Epidermal melanocyte (primary cell): ENCODE measurements at regions not wholly inside any gene's neighbourhood (a gene's known extent, or its start where the extent isn't known, plus 50 kb on each side); places are given as distances from the start of the nearest gene placed in this dataset.

Experiments
- DNase-seq: peaks from one replicate; pipeline ENCODE4 v3.0.0; 2011; ENCODE audit warnings: low spot score; ENCODE audit not compliant: insufficient read length

DNA sequence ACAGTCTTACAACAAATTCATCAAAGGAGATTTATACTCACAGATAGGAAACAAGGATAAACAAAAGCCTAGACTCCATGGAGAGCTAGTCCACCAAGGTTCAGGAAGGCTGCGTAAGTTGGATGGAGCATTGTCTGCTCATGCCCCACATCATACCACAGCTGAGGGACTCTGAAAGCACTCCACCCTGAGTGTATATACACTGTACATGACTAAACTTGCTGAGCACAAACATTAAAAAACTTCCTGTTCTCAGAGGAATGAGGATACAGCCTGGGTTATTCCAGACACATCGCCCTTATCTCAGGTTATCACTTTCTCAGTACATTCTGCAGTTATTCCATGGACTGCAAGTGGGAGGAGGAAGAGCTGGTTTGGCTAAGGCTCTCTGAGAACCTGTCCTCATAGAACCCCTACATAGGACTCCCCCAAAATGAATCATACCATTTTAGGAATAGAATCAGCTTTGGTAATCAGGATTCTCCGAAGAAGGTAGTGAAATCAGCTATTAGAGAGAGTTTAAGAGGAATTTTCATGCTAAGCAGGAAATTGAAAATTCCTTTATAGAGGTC lies 58.0 kb upstream of the PRMT6 start:
- no peak for DNase-seq

DNA sequence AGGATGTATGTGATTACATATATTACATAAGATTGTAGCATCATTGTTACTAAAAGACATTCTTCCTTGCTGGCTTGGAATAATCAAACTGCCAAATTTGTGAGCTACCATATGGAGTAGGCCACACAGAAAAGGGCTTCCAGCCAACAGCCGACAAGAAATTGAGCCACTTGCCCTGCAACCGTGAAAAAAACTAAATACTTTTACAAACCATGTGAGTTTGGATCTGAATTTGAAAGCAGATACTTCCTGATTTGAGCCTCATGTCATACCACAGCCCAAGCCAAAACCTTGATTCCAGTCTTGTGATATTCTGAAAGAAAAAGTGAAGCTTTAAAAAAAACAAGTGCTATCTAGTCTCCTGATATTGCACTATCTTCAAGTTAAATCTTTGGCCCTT lies 55.6 kb upstream of the PRMT6 start:
- DNase-seq, result no peak

- DNase-seq, result no peak
Measured at GRCh38 chr1:107003972-107004371, 52.5 kb upstream of the PRMT6 start.

DNA sequence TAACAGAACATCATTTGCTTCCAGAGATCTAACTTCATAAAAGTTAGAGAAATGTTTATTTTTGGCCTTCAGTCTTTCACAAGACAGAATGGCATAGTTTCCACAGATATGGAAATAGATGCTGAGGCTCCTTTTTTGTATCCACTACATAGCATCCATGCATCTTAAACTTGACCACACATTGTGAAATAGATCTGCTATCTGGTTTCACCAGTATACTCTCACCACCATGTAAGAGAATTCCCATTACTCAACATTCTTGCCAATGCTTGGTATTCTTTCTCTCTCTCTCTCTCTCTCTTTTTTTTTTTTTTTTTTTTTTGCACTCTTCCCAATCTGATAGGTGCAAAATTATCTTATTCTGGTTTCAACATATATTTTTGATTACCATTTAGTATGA lies 52.1 kb upstream of the PRMT6 start:
- DNase-seq, result no peak
